SW480 (cell line): ENCODE measurements at regions not wholly inside any gene's neighbourhood (a gene's known extent, or its start where the extent isn't known, plus 50 kb on each side); places are given as distances from the start of the nearest gene placed in this dataset.
"Not testable (repeated sequence)": the region's sequence is repeated elsewhere in the genome, so short reads cannot be mapped to it uniquely, and the experiment has no call there.

Experiments
- DNase-seq: peaks from one replicate; pipeline ENCODE4 v3.0.0-alpha.2; 2016; ENCODE audit warnings: low spot score

- DNase-seq, result not testable (repeated sequence)
Measured at GRCh38 chr15:98088307-98088945, 127.9 kb downstream of the ARRDC4 start.

GRCh38 chr15:98089352-98089751 lies 128.8 kb downstream of the ARRDC4 start:
- DNase-seq, result not testable (repeated sequence)

DNA sequence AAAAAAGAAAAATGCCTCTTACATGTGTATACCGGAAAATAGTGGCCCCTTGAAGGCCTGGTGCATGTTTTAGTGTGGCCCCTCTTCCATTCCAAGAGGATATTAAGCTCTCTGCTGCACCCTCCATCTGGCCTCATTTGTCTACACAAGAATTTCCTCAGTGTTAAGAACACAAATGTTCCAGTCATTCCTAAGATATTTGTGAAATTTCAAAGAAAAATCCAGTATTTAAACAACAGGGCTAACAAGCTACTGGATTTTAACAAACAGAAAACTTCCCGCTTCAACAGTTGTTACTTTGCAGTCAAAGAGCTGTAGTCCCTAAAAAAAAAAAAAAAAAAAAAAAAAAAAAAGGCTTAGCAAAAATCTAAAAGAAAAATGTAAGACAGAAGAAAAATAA lies 137.5 kb downstream of the ARRDC4 start:
- not testable (repeated sequence) for DNase-seq

GRCh38 chr15:98100606-98101005 lies 140.1 kb downstream of the ARRDC4 start:
- not testable (repeated sequence) for DNase-seq

- DNase-seq, result no peak
Measured at GRCh38 chr15:98103570-98103969, 143.1 kb downstream of the ARRDC4 start.

DNA sequence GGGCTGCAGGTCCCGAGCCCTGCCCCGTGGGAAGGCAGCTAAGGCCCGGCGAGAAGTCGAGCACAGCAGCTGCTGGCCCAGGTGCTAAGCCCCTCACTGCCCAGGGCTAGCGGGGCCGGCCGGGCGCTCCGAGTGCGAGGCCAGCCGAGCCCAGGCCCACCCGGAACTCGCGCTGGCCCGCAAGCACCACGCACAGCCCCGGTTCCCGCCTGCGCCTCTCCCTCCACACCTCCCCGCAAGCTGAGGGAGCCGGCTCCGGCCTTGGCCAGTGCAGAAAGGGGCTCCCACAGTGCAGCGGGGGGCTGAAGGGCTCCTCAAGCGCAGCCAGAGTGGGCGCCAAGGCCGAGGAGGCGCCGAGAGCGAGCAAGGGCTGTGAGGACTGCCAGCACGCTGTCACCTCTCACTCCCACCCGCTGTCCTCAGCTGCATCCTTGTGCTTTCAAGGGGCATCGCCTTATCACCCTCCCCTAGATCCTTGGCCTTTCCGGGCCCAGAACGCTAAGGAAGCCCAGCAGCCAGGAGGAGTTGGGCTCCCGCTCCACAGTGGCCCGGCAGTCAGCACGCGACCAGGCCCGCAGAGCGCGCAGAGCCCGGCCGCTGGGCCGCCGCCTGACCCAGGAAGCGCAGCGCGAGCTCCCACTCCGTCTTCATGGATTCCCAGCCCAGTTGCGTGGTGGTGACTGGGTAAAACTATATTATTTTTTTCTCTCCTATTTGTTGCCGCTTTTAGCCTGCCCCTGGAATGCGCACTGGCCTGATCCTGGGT lies 144.1 kb downstream of the ARRDC4 start:
- not testable (repeated sequence) for DNase-seq

DNA sequence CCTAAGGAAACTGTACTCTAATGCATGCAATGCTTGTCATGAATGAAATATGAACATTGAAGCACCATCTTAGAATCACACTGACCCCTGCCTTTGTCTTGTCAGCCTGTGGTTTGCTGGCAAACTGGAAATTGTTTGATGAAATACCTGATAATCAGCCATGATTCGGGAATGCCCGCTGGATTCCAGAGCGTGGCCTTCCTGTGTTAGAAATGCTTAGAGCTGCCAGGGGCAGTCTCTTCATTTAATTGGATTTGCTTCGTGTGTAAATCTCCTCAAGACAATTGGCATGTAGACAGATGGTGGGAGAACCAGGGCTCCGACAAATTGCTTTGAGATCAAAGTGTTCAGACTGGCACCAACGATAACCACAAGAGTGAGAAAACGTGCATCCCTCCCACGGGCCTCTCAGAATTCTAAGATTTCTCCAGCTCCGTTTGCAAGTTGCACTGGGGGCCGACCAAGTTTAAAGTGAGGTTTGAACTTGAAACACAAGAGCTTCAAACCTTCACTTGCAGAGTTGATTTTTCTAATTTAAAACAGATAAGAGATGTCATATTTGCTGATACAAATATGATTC lies 146.2 kb downstream of the ARRDC4 start:
- DNase-seq, result not testable (repeated sequence)

DNA sequence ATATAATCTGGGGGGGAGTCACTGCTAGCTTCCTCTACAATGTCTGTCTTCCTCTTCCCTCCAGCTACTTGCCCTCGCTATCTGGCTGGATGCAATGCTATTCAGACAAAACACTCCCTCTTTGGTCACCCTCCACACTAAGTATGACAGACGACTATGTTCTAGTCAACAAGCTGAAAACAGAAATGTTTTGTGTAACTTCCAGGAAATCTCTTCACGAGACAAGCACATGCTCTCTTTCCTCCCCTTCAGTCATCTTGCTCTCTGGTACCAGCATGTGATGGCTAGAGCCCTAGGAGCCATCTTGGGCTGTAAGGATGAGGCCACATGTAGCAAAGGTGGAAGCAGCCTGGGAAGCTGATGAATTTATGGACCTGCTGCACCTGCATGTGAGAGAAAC lies 151.3 kb downstream of the ARRDC4 start:
- no peak for DNase-seq

DNA sequence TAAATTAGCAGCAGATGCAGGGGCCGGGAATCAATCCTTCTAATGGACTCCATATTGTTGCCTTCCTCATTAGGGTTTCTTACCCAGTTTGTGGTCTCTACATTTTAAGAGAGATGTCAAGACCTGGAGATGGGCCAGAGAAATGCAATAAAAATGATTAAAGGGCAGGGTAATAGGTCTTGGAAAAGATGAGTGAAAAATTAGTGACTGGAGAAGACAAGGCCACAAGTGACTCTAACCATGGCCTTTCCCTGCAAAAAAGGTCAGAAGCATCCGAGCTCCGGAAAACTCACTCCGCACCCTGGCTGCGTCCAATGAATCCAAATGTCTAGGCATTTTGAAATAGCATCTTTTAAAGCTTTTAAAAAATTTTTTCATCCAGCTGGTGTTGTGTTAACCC lies 152.8 kb downstream of the ARRDC4 start:
- no peak for DNase-seq

GRCh38 chr15:98120561-98120960 lies 160.1 kb downstream of the ARRDC4 start:
- DNase-seq, result peak; percentile 18

GRCh38 chr15:98121536-98121935 lies 161.0 kb downstream of the ARRDC4 start:
- no peak for DNase-seq

DNA sequence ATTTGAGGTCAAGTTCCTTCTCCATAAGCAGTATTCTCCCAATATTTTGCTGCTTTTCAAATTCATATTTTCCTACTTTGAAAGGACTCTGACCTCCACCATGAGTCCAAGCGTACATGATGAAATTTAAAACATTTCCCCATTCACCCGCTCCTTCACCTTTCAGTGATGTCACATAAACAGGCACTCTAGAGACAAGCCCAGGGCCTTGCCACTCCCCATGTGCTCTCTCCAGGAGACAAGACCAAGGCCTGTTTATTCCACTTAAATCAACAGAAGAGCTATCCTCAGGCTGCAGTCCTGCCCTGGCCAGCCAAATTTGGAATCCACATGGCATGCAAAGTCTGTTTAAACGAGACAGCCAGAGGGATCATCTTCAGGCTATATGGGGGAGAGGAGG lies 161.5 kb downstream of the ARRDC4 start:
- no peak for DNase-seq

DNA sequence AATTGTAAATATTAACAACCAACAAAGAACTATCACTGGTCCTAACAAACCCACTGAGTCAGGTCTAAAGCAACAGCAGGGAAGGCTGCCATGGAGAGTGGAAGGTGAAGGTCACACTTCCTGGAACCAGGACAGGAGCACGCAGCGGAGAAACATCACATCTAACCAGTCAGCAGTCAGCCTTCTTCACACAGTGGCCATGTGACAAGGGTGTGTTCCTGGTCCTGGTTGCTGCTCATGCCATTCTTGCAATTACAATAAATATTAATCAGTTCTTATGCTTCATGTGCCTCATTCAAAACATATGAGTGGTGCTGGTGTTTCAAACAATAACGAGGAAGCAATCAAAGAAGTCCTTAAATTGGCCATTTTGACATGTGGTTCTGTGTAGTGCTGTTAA lies 162.8 kb downstream of the ARRDC4 start:
- DNase-seq, result no peak

DNA sequence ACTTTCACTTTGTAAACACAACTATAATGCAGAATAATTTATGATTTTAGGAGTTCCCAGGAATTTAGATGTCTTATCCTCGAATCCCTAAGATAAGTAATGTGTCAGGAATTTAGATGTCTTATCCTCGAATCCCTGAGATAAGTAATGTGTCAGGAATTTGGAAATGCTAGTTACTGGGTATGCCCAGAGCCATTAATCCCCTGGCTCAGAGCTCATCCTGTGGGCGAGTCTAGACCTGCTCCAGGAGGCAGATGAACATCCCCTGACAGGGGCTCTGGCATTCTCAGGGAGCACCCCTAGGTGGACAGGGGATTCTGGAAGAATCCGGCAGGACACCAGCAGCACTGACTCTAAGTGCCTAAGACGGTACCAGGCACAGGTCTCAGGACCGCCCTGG lies 163.3 kb downstream of the ARRDC4 start:
- DNase-seq, result no peak

DNA sequence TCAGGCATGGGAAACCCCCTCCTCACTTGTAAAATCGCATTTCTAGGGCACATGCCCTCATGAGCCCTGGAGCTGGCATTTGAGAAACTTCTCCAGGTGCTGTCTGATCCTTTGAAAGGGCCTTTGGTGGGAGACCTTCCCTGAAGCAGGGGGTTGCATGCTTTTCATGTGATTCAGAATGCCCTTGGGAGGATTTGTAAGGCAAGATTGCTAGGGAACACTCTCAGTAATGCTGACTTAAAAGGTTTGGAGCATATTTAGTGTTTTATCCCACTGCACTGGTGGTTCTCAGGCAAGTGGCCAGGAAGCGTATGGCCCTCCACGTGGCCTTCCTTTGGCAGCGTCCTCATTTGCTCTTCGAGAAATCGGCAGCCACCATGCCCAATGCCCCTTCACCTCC lies 164.1 kb downstream of the ARRDC4 start:
- DNase-seq, result no peak

GRCh38 chr15:98126326-98127085 lies 166.0 kb downstream of the ARRDC4 start:
- DNase-seq, result no peak

- DNase-seq, result no peak
Measured at GRCh38 chr15:98127586-98127985, 167.1 kb downstream of the ARRDC4 start.

DNA sequence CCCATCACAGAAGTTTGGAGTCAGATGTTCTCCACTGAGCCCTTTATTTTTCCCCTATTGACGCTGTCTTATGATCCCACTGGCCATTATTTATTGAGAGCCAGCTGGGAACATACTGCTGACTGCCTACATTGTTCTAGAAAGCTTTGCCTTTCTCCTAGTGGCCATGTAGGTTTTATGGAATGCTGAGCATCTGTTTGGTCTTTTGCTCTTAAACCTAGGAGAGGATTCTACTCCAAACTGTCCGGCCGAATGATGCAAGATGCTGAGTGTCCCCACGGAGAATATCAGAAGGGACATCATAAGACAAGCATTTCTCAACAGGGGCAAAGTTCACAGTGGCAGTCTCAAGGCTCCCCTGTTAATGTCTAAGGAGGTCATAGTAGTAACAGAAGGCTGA lies 171.4 kb downstream of the ARRDC4 start:
- peak; percentile 22 for DNase-seq

GRCh38 chr15:98134905-98135304 lies 174.4 kb downstream of the ARRDC4 start:
- DNase-seq, result no peak

DNA sequence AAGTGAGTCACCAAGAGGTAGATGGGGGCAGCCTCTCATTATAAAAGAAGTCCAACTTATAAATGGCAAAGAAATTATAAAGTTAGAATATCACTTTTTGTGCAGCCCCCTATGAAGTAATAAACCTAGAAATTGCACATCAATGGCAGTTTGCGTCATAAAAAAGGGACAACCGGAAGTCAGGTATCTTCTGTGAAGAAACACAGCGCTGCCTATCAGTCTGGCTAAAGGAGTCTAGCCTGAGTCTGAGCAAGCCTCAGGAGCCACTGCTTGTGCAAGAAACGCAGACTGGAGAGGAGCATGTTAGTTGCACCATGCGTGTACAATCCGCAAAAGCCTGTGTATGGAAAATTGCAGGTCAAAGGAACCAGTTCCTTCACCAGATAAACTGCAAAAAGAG lies 178.4 kb downstream of the ARRDC4 start:
- DNase-seq, result no peak

GRCh38 chr15:98139337-98139736 lies 178.8 kb downstream of the ARRDC4 start:
- no peak for DNase-seq

DNA sequence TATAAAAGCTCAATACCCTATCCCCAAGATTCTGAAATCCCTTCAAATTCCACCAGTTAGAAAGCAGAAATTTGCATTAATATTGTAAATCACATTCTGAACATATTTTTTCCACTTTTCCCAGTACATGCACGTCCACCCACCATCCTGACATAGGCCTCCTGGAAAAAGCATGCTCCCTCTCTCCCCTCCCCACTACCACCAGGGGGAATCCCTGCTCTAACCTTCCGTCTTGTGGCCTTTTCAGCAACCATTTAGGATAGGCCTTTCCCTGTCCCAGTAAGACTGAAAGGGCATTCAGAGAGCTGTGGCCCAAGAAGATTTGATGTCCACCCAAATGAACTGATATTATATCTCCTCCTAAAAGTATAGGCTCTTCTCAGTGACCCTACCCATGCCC lies 182.1 kb downstream of the ARRDC4 start:
- DNase-seq, result no peak

DNA sequence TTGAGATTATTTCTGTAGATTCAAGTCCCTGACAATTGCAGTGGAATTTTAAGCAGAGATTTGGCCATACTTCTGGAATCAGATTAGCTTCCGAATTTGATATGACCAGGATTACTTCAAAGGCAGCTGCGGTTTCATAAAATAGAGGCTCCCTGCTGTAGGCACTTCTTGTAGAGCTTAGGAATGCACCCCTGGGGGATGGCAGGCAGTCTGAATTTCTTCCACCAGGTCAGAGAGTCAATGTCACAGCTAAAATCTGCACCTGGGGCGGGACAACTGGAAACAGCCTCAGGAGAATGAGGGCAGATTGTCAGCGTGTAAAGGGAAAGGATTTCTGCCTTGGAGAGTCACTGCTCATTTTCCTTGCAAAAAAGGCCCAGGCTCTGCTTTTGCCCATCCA lies 182.6 kb downstream of the ARRDC4 start:
- peak; percentile 36 for DNase-seq
